H1 (cell line): ENCODE measurements at regions not wholly inside any gene's neighbourhood (a gene's known extent, or its start where the extent isn't known, plus 50 kb on each side); places are given as distances from the start of the nearest gene placed in this dataset.

Source experiments
- ASH2L ChIP-seq: fragments of 200-600, 300-600 bp; sonication (generic); IDR thresholded peaks from one replicate; pipeline ENCODE4 v1.7.1; 2017; ENCODE audit warnings: low read length
- SAP30 ChIP-seq: fragments of 300-600 bp; sonication (generic); IDR thresholded peaks from 2 replicates; pipeline ENCODE4 v1.7.1; 2012; ENCODE audit warnings: low read length, moderate library complexity, mild to moderate bottlenecking, inconsistent platforms; ENCODE audit not compliant: insufficient read depth, insufficient replicate concordance
- TEAD4 ChIP-seq: IDR thresholded peaks from 2 replicates; pipeline ENCODE4 v1.6.1; 2012; ENCODE audit warnings: low read depth, low read length, inconsistent platforms, mixed read lengths
- TF ChIP-seq, protein P1 (sequence below), 3 experiments: IDR thresholded peaks; 1 replicate in 2 of 3; 2 replicates in 1 of 3; pipeline versions ENCODE4 v1.5.1 to v1.6.1; 2011; ENCODE audit warnings: low read length in 3 of 3, mild to moderate bottlenecking in 3 of 3, inconsistent platforms in 2 of 3, low read depth in 1 of 3, moderate library complexity in 1 of 3; ENCODE audit not compliant: insufficient read depth in 1 of 3; ENCODE audit errors: control extremely low read depth in 1 of 3

DNA sequence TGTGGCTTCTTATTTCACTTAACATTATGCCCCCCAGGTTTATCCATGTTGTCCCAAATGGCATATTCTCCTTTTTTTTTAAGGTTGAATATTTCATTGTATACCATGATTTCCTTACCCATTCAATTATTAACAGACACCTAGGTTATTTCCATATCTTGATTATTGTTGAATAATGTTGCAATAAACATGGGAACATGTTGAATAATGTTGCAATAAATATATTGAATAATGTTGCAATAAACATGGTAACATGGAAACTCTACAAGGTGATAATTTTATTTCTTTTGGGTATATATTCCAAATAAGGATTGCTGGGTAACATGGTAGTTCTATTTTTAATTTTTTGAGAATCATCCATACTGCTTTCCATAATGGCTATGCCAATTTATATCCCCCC, 648.1 kb downstream of the MMUT start (continued):
- TF ChIP-seq SAP30 (no peak), TEAD4 (no peak), ASH2L (no peak)
- TF ChIP-seq, protein P1, sequence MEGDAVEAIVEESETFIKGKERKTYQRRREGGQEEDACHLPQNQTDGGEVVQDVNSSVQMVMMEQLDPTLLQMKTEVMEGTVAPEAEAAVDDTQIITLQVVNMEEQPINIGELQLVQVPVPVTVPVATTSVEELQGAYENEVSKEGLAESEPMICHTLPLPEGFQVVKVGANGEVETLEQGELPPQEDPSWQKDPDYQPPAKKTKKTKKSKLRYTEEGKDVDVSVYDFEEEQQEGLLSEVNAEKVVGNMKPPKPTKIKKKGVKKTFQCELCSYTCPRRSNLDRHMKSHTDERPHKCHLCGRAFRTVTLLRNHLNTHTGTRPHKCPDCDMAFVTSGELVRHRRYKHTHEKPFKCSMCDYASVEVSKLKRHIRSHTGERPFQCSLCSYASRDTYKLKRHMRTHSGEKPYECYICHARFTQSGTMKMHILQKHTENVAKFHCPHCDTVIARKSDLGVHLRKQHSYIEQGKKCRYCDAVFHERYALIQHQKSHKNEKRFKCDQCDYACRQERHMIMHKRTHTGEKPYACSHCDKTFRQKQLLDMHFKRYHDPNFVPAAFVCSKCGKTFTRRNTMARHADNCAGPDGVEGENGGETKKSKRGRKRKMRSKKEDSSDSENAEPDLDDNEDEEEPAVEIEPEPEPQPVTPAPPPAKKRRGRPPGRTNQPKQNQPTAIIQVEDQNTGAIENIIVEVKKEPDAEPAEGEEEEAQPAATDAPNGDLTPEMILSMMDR (IDR thresholded peaks at IDR 0.05; ENCODE audit: control extremely low read depth in 1 of 3, insufficient read depth in 1 of 3, low read depth in 1 of 3, low read length in 3 of 3): no peak
